ENCODE measurements at regions not wholly inside any gene's neighbourhood (a gene's known extent, or its start where the extent isn't known, plus 50 kb on each side); places are given as distances from the start of the nearest gene placed in this dataset.

DNA sequence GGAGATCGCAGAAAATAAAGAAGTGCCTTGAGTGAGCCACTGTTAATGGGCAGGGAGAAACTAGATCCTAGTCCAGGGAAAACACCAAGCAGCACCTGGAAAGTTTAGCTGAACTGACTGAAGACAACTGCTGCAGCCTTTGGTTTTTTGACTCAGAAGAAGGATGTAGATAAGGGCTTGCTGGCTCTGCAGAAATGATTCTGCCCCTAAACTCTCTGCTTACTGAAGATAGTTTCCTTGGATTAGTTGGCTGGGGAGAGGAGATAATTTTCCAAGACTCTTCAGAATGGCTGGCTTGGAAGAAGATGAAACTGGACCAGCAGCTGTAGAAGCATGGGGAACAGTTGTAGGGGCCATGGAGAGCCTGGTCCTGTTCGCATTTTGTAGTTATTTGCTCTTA, 471.8 kb downstream of the KDM4C start:
- no peak for DNase-seq

DNA sequence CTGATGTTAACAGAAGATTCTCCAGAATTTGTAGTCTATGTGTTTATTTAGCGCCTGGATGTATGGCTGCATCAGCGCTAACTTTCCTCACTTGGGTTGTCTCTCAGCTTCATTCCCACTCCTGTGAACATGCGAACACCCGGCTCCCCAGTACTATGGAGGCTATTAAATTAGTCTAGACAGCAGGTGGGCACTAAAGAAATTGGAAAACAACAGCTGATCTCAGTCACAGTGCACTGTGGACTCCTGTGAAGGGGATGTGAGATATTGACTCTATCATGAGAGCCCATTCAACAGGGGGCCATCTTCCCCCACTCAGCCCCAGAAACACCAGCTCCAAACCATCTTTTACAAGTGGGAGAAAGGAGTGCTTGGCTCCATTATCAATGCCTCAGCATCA, 471.0 kb downstream of the KDM4C start:
- no peak for DNase-seq

DNA sequence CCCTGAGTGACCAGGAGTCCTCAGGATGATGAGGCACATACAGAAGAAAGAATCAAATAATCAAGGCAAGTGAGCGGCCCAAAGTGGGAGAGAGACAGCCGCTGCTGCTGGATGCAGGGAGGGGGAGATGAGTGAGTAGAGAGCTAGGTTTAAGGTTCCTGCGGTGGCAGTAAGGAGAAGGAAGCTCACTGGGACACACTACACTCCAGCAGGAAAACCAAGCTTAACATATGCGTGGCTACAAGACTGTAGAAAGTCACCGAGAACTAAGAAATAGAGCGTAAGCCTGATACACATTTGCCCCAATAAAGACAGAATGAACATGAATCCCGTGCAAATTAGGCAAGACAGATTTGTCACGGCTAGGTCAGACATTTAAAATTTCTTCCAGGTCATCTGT, 470.2 kb downstream of the KDM4C start:
- no peak for DNase-seq

DNA sequence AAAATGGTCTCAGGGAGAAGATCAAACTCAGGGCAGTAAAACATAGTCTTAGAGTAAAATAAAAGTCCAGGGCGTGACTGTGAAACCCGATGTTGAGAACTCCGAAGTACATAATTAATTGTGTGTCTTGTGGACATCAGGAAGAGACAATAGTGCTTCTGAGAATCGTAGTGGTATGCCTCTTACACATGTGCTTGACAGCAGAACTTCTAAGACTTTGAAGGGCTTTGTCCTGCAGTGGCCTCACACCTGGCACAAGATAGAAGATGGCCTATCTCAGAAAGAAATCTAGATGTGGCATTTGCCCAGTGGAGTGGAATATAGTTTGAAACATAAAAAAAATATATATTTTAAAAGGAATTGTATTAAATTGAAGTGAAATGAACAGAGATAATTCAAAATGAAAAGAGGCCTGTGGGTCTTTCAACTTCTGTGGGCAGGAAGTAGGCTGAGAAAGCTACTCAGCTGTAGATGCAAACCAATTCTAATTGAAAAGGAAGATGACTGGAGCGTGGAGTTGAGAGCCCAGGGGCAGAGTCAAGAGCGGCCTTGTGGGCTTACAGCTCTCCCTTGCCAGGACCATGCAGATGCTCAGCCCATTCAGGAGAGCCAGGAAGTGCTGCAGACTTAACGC, 468.4 kb downstream of the KDM4C start:
- DNase-seq, result no peak

Measured in NCI-H1694 treated with DMSO at 0.1 percent for 48 hours (cell line).